ENCODE measurements at regions not wholly inside any gene's neighbourhood (a gene's known extent, or its start where the extent isn't known, plus 50 kb on each side); places are given as distances from the start of the nearest gene placed in this dataset.
"Not testable (repeated sequence)": the region's sequence is repeated elsewhere in the genome, so short reads cannot be mapped to it uniquely, and the experiment has no call there.

DNA sequence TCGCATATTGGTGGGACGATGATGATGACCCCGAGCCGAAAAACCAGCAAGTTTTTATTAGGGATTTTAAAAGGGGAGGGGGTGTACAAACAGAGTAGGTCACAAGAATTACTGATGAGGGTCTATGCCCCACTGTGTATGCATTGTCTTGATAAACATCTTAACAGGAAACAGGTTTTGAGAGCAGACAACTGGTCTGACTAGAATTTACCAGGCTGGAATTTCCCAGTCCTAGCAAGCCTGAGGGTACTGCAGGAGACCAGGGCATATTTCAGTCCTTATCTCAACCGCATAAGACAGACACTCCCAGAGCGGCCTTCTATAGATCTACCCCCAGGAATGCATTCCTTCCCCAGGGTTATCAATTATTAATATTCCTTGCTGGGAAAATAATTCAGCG lies 659.7 kb downstream of the TRHDE start:
- TF ChIP-seq POLR2AphosphoS5 (IDR thresholded peaks at IDR 0.05), result not testable (repeated sequence)
- TF ChIP-seq, protein P1, sequence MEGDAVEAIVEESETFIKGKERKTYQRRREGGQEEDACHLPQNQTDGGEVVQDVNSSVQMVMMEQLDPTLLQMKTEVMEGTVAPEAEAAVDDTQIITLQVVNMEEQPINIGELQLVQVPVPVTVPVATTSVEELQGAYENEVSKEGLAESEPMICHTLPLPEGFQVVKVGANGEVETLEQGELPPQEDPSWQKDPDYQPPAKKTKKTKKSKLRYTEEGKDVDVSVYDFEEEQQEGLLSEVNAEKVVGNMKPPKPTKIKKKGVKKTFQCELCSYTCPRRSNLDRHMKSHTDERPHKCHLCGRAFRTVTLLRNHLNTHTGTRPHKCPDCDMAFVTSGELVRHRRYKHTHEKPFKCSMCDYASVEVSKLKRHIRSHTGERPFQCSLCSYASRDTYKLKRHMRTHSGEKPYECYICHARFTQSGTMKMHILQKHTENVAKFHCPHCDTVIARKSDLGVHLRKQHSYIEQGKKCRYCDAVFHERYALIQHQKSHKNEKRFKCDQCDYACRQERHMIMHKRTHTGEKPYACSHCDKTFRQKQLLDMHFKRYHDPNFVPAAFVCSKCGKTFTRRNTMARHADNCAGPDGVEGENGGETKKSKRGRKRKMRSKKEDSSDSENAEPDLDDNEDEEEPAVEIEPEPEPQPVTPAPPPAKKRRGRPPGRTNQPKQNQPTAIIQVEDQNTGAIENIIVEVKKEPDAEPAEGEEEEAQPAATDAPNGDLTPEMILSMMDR (IDR thresholded peaks at IDR 0.05 in 8 of 11, conservative IDR thresholded peaks at IDR 0.05 in 3 of 11), result not testable (repeated sequence)

All from spleen (tissue), 7 donors.